Spleen (tissue), 11 donors: ENCODE measurements at regions not wholly inside any gene's neighbourhood (a gene's known extent, or its start where the extent isn't known, plus 50 kb on each side); places are given as distances from the start of the nearest gene placed in this dataset.

ENCODE experiments used
- DNase-seq: peaks from one replicate; pipeline ENCODE4 v3.0.0-alpha.2; 2020
- H3K27ac ChIP-seq, 8 donors: fragments of 200-600 bp; sonication (generic) in 7 of 8; 1 replicate in 4 of 8; 2 replicates in 4 of 8; pipeline versions ENCODE4 v1.5.0 to v1.8.0; 2016 to 2021; ENCODE audit warnings: inconsistent platforms in 4 of 8, mild to moderate bottlenecking in 4 of 8, moderate library complexity in 1 of 8
- H3K27me3 ChIP-seq, 7 donors: fragments of 200-600 bp; sonication (generic) in 6 of 7; replicated peaks in 1 of 7; 1 replicate in 4 of 7; 2 replicates in 3 of 7; pipeline versions ENCODE4 v1.5.0 to v1.8.0; 2016 to 2021; ENCODE audit warnings: inconsistent platforms in 3 of 7, mild to moderate bottlenecking in 1 of 7
- H3K36me3 ChIP-seq, 6 donors: fragments of 200-600 bp; sonication (generic) in 5 of 6; 1 replicate in 4 of 6; 2 replicates in 2 of 6; pipeline versions ENCODE4 v1.5.0 to v1.8.0; 2016 to 2021; ENCODE audit warnings: inconsistent platforms in 2 of 6
- H3K4me1 ChIP-seq, 6 donors: fragments of 200-600 bp; sonication (generic) in 5 of 6; 1 replicate in 3 of 6; 2 replicates in 3 of 6; pipeline versions ENCODE4 v1.5.0 to v1.8.0; 2016 to 2021; ENCODE audit warnings: inconsistent platforms in 3 of 6
- H3K4me3 ChIP-seq, 8 donors: fragments of 200-600 bp; sonication (generic) in 7 of 8; 1 replicate in 4 of 8; 2 replicates in 4 of 8; pipeline versions ENCODE4 v1.5.0 to v1.8.0; 2016 to 2021; ENCODE audit warnings: inconsistent platforms in 4 of 8, mild to moderate bottlenecking in 4 of 8, moderate library complexity in 2 of 8
- H3K9me3 ChIP-seq, 8 donors: fragments of 200-600 bp; sonication (generic) in 7 of 8; 1 replicate in 4 of 8; 2 replicates in 4 of 8; pipeline versions ENCODE4 v1.5.0 to v1.8.0; 2016 to 2021; ENCODE audit warnings: inconsistent platforms in 4 of 8
- POLR2A ChIP-seq, 3 donors: fragments of 450-650 bp; IDR thresholded peaks; one replicate each; pipeline ENCODE4 v1.5.1; 2017; ENCODE audit warnings: antibody characterized with exemption in 3 of 3, mild to moderate bottlenecking in 1 of 3
- POLR2AphosphoS5 ChIP-seq, 3 donors: sonication (generic); formaldehyde crosslinking; IDR thresholded peaks; one replicate each; pipeline ENCODE4 v1.5.1; 2017; ENCODE audit warnings: antibody characterized with exemption in 3 of 3
- WGBS, 5 donors: extraction: QIAGEN DNeasy Blood & Tissue Kit in 3 of 5; methylation state at CpG; one replicate each; pipeline versions ENCODE4 v1.1.5 to v1.1.7; 2013 to 2018; 5-methylcytosine and 5-hydroxymethylcytosine counted together
- intact Hi-C: fragments of 100-400 bp; cut with DNase I; formaldehyde crosslinking; loops from one replicate; pipeline ENCODE4 v1.15.0; 2023; ENCODE audit warnings: low total_unique reads
- TF ChIP-seq, protein P1 (sequence below), 11 experiments: fragments of 200-600 bp in 7 of 11; fragments of 450-650 bp in 4 of 11; sonication (generic) in 4 of 11; IDR thresholded peaks in 8 of 11; conservative IDR thresholded peaks in 3 of 11; 1 replicate in 7 of 11; 2 replicates in 4 of 11; pipeline versions ENCODE4 v1.4.0 to v1.8.0; 2016 to 2021; ENCODE audit warnings: antibody characterized with exemption in 11 of 11, inconsistent platforms in 4 of 11, mild to moderate bottlenecking in 1 of 11
- donor health status: healthy with polysubstance abuse.
- donor health status: DM: no; HTN: no; CAD: no; lungs with moderate emphysema.
- donor health status: DM: no; HTN: no; CAD: no.
- donor health status: Bipolar disorder and iron deficiency.
- donor health status: healthy.
- donor health status: DM: no; HTN: no; CAD: no.
- donor health status: DM: yes; HTN: yes; CAD: no.

DNA sequence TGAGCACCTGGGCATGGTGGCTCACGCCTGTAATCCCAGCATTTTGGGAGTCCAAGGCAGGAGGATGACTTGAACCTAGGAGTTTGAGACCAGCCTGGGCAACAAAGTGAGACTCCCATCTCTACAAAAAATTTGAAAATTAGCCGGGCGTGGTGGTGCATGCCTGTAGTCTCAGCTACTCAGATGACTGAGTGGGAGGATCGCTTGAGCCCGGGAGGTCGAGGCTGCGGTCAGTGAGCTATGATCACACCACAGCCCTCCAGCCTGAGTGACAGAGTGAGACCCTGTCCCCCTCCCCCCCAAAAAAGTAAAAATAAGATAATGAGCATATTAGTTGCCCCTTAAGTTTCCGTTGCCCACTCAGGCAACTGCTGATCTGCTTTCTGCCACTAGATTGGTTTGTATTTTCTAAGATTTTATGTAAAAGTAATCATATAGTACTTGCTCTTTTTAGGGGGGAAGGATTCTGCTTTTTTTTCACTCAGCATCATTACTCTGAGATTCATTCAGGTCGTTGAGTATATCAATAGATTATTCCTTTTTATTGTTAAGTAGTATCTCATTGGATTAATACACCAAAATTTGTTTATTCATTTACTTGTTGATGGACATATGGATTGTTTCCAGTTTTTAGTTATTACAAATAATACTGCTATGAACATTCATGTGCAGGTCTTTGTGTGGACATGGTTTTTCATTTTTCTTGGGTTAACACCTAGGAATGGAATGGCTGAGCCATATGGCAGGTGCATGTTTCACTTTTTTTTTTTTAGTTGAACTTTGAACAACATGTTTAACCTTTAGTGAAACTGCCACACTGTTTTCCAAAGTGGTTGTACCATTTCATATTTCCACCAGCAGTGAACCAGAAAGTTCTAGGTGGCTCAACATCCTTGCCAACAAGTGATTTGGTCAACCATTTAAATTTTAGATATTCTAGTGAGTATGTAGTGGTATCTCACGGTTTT, 75.0 kb upstream of the SPRED2 start:
- H3K27ac ChIP-seq = no peak overlapping the region
- intact Hi-C loops = no loop called here
- no peaks in the 10 kb centered on the region for H3K27me3 ChIP-seq
- H3K36me3 ChIP-seq = no peaks in the 10 kb centered on the region
- 70 to 91% (median 82%) methylated on average over 10 of the region's 10 CpGs for WGBS, 5 donors
- H3K4me1 ChIP-seq = peaks cover 0 to 10% (median 0%) of the 10 kb centered on the region in 6 donors
- no peak for DNase-seq
- TF ChIP-seq POLR2A (IDR thresholded peaks at IDR 0.05) = no peak
- no peak for TF ChIP-seq POLR2AphosphoS5 (IDR thresholded peaks at IDR 0.05)
- TF ChIP-seq, protein P1, sequence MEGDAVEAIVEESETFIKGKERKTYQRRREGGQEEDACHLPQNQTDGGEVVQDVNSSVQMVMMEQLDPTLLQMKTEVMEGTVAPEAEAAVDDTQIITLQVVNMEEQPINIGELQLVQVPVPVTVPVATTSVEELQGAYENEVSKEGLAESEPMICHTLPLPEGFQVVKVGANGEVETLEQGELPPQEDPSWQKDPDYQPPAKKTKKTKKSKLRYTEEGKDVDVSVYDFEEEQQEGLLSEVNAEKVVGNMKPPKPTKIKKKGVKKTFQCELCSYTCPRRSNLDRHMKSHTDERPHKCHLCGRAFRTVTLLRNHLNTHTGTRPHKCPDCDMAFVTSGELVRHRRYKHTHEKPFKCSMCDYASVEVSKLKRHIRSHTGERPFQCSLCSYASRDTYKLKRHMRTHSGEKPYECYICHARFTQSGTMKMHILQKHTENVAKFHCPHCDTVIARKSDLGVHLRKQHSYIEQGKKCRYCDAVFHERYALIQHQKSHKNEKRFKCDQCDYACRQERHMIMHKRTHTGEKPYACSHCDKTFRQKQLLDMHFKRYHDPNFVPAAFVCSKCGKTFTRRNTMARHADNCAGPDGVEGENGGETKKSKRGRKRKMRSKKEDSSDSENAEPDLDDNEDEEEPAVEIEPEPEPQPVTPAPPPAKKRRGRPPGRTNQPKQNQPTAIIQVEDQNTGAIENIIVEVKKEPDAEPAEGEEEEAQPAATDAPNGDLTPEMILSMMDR (IDR thresholded peaks at IDR 0.05 in 8 of 11, conservative IDR thresholded peaks at IDR 0.05 in 3 of 11) = no peak
- peaks cover 0 to 6% (median 0%) of the 10 kb centered on the region in 8 donors for H3K9me3 ChIP-seq
- no peak overlapping the region for H3K4me3 ChIP-seq

DNA sequence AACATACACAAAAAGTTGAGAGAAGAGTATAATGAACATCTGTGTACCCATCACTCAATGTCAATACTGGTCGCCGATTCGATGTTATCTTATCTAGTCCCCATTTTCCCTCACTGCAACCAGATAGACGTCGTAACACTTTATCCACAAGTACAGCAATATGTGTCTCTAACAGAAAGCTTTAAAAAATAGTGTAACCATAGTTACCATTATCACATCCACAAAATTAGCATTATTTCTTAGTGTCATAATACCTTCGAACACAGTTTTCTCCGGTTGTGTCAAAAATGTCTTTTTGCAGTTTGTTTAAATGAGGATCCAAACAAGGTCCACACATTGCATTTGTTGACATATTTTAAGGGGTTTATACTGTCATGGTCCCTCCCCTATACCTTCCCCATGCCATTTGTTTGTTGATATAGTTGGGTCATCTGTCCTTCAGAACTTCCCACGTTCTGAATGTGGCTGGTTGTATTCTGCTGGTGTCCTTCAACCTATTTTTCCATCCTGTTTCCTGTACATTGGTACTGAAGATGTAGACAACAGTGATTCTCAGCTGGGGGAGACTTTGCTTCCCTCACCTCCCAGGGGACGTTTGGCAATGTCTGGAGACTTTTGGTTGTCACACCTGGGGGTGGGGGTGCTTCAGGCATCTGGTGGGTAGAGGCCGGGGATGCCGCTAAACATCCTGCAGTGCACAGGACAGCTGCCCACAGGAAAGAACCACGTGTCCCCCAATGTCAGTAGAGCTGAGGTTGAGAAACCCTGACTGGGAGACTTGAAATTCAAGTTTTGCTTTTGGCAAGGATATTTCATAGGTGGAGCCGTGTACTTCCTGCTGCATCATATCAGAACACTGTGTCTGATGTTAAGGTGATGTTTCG, 72.7 kb upstream of the SPRED2 start:
- TF ChIP-seq POLR2AphosphoS5 (IDR thresholded peaks at IDR 0.05) = no peak
- TF ChIP-seq, protein P1 (IDR thresholded peaks at IDR 0.05 in 8 of 11, conservative IDR thresholded peaks at IDR 0.05 in 3 of 11) = no peak
- H3K4me1 ChIP-seq = peaks cover 0 to 10% (median 0%) of the 10 kb centered on the region in 6 donors
- no peak overlapping the region for H3K4me3 ChIP-seq
- H3K27me3 ChIP-seq = no peaks in the 10 kb centered on the region
- no peak overlapping the region for H3K27ac ChIP-seq
- 61 to 69% (median 66%) methylated on average over 14 of the region's 14 CpGs for WGBS, 5 donors
- DNase-seq = no peak
- H3K9me3 ChIP-seq = peaks cover 0 to 6% (median 0%) of the 10 kb centered on the region in 8 donors
- no peaks in the 10 kb centered on the region for H3K36me3 ChIP-seq
- intact Hi-C loops = no loop called here

DNA sequence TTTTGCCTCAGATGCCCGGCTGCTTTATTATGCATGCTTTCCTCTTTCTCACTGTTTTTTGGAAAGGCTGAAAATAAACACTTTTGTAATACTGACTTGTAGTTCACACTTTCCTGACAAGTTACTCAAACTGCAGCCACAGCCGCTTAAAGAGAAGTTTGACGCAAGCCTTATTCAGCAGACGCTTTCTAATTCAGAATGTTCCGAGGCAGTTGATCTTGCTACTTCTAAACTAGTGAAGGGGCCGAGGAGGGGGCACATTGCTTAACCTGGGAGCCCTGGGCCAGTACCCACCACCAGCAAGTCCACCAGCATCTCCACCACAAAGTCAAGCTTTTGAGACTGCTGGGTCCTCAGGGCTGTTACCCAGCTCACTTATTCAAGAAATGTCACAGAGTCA, 71.8 kb upstream of the SPRED2 start:
- 69 to 90% (median 78%) methylated on average over 6 of the region's 6 CpGs for WGBS, 5 donors

DNA sequence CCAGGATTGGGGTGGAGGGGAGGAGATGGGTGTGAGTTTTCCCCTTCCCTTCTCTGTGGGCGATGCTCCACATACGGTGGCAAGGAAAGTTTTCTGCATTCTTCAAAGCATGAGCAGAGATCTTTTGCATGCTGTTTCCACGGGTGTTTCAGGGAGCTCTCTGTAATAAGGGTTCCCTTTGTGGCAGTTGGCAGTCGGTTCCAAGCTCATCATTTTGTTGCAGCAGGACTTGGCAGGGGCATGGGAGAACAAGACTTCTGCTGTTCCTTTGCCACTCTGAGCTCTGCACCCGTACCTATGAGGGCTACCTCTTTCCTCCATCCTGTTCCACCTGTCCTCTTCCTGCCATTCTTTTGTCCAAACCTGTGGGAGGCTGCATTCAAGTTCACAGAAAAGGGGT, 71.3 kb upstream of the SPRED2 start:
- DNase-seq = no peak
- Histone ChIP-seq H3K36me3 (no peaks in the 10 kb centered on the region), H3K27ac (no peak overlapping the region), H3K4me3 (no peak overlapping the region), H3K27me3 (no peaks in the 10 kb centered on the region), H3K4me1 (peaks cover 0 to 10% (median 0%) of the 10 kb centered on the region in 6 donors), H3K9me3 (peaks cover 0 to 6% (median 0%) of the 10 kb centered on the region in 8 donors)
- intact Hi-C loops = no loop called here
- TF ChIP-seq, protein P1 (IDR thresholded peaks at IDR 0.05 in 8 of 11, conservative IDR thresholded peaks at IDR 0.05 in 3 of 11) = no peak
- no peak for TF ChIP-seq POLR2A (IDR thresholded peaks at IDR 0.05)
- TF ChIP-seq POLR2AphosphoS5 (IDR thresholded peaks at IDR 0.05) = no peak
- WGBS, 5 donors = 76 to 85% (median 82%) methylated on average over 5 of the region's 5 CpGs

More for the DNA sequence above, 71.8 kb upstream of the SPRED2 start:
- no peaks in the 10 kb centered on the region for H3K27me3 ChIP-seq
- no peaks in the 10 kb centered on the region for H3K36me3 ChIP-seq
- H3K27ac ChIP-seq = no peak overlapping the region
- intact Hi-C loops = no loop called here
- peaks cover 0 to 6% (median 0%) of the 10 kb centered on the region in 8 donors for H3K9me3 ChIP-seq
- H3K4me1 ChIP-seq = peaks cover 0 to 10% (median 0%) of the 10 kb centered on the region in 6 donors
- DNase-seq = no peak
- TF ChIP-seq POLR2A (IDR thresholded peaks at IDR 0.05) = no peak
- no peak for TF ChIP-seq POLR2AphosphoS5 (IDR thresholded peaks at IDR 0.05)
- no peak overlapping the region for H3K4me3 ChIP-seq
